ENCODE measurements at regions not wholly inside any gene's neighbourhood (a gene's known extent, or its start where the extent isn't known, plus 50 kb on each side); places are given as distances from the start of the nearest gene placed in this dataset.
"Not testable (repeated sequence)": the region's sequence is repeated elsewhere in the genome, so short reads cannot be mapped to it uniquely, and the experiment has no call there.

DNA sequence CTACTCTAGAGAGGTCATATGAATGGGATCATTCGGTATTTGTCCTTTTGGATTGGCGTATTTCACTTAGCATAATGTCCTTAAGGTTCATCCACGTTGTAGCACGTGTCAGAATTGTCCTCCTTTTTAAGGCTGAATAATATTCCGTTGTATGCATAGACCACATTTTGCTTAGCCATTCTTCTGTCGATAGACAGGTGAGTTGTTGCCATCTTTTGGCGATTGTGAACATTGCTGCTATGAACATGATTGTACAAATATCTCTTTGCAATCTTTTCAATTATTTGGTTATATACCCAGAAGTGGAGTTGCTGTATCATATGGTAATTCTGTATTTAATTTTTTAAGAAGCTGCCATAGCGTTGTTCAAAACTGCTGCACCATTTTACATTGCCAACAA, 52.4 kb upstream of the GOLGA8J start:
- H3K27me3 Mint-ChIP-seq, result peaks cover 27% of the 10 kb centered on the region
- H3K9me3 Mint-ChIP-seq, result peaks cover 3% of the 10 kb centered on the region
- no peak overlapping the region for H3K27ac Mint-ChIP-seq
- no peaks in the 10 kb centered on the region for H3K4me1 Mint-ChIP-seq (ENCODE audit: low read depth)
- H3K36me3 Mint-ChIP-seq (ENCODE audit: low read depth), result no peaks in the 10 kb centered on the region
- no peak for DNase-seq
- H3K4me3 Mint-ChIP-seq, result no peak overlapping the region

DNA sequence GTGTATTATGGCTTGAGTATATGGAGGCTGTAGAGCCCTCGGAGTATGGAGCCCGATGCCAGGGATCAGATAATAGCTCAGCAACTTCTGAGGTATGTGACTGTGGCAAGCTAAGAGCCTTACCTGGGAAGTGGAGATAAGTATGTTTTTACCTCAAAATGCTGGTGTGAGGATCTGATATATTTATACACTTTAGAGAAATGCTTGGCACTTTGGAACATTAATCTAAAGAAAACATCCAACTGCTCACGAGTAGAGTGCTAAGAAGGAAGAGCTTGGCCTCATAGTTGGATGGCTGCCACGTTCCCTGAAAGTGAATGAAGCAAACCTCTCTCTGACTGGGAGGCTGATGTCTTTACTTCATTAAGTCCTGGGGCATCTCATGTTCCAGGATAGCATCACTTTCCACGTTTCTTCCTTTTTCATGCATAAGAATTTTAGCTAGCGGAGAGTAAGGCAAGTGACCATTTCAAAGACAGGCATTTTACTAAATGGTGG, 58.9 kb upstream of the GOLGA8J start:
- no peak for DNase-seq
- Mint-ChIP-seq H3K4me3 (no peak overlapping the region), H3K36me3 (ENCODE audit: low read depth) (no peaks in the 10 kb centered on the region), H3K4me1 (ENCODE audit: low read depth) (no peaks in the 10 kb centered on the region), H3K27me3 (peaks cover 64% of the 10 kb centered on the region), H3K27ac (no peak overlapping the region), H3K9me3 (no peaks in the 10 kb centered on the region)

DNA sequence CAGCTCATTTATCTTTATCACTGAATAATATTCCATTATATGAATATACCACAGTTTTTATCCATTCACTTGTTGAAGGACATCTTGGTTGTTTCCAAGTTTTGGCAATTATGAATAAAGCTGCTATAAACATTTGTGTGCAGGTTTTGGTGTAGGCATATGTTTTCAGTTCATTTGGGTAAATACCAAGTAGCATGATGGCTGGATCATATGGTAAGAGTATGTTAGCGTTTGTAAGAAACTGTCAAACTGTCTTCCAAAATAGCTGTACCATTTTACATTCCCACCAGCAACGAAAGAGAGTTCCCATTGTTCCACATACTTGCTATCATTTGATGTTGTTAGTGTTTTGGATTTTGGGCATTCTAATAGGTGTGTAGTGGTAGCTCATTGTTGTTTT, 72.0 kb upstream of the GOLGA8J start:
- no peak for DNase-seq
- Mint-ChIP-seq H3K36me3 (ENCODE audit: low read depth) (no peaks in the 10 kb centered on the region), H3K27ac (no peak overlapping the region), H3K4me3 (no peak overlapping the region), H3K27me3 (peaks cover 8% of the 10 kb centered on the region), H3K9me3 (no peaks in the 10 kb centered on the region), H3K4me1 (ENCODE audit: low read depth) (no peaks in the 10 kb centered on the region)

DNA sequence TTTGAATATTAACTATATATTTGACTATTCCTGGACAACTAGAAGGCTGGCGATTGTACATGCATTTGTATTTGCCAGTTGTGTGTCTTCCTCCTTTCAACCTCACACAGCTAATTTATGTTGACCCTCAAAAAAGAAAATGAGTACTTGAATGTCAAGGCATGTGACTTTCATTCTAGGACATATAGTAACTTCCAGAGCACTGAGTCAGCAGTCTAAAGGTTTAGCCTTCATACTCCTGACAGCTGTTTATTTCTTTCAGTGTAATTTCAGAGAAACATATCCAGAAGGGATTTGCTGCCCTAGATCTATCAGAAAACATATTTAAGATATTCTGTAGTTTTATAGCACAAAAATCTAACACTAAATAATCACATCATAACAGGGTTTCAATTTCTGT, 74.6 kb upstream of the GOLGA8J start:
- DNase-seq, result no peak
- no peaks in the 10 kb centered on the region for H3K4me1 Mint-ChIP-seq (ENCODE audit: low read depth)
- H3K4me3 Mint-ChIP-seq, result no peak overlapping the region
- no peak overlapping the region for H3K27ac Mint-ChIP-seq
- no peaks in the 10 kb centered on the region for H3K36me3 Mint-ChIP-seq (ENCODE audit: low read depth)
- H3K9me3 Mint-ChIP-seq, result no peaks in the 10 kb centered on the region
- peaks cover 8% of the 10 kb centered on the region for H3K27me3 Mint-ChIP-seq

DNA sequence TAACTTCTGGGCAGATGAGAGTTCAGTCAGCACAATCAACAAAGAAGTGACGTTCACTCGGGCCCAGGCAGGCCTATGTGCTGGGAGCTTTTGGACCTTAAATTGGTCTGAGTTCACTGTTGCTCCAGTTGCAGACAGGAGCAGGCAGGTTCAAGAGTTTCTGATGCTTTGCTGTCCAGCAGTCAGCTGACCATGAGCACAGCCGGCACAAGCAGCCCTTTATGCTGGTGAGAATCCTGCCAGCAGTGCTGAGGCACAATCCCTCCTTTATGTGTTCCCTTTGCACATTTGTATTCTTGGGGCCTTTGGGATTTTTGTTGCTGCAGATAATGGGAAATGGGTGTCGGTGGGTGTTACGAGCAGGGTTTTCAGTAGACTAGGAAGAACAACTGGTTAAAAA, 81.2 kb upstream of the GOLGA8J start:
- Mint-ChIP-seq H3K27me3 (peaks cover 3% of the 10 kb centered on the region), H3K4me1 (ENCODE audit: low read depth) (no peaks in the 10 kb centered on the region), H3K36me3 (ENCODE audit: low read depth) (no peaks in the 10 kb centered on the region), H3K9me3 (no peaks in the 10 kb centered on the region), H3K27ac (no peak overlapping the region), H3K4me3 (no peak overlapping the region)
- no peak for DNase-seq

DNA sequence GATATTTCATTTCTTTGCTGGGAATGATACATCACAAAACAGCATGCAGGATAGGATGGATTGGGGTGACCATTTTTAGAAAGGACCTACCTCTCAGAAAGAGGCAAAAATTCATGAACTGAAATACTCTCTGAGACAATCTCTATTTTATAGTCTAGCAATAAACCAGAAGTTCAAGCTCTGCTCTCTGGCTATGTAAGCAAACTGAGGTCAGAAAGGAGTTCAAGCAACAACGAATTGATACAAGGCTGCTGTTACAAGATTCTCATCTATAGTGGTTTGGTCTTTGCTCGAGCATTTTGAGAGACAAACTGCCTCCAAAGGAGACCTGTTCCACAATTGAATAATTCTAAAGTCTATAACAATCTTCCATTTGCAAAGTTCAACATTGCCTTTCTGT, 84.7 kb upstream of the GOLGA8J start:
- H3K27me3 Mint-ChIP-seq, result peaks cover 10% of the 10 kb centered on the region
- H3K4me1 Mint-ChIP-seq (ENCODE audit: low read depth), result no peaks in the 10 kb centered on the region

DNA sequence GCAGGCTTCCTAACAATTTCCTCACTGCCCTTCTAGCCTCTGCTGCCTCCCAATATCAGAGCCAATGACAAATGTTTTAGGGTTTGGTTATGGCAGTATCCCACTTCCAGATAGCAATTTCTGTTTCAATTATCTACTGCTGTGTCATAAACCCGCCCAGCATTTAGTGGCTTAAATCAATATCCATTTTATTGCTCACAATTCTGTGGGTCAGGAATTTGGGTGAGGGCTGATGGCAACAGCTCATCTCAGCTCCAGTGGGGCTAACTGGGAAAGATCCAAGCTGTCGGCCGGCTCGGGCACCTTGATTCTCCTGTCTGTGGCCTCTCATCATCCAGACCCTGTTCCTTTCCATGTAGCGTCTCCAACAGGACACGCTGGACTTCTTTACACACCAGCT, 85.3 kb upstream of the GOLGA8J start:
- peaks cover 10% of the 10 kb centered on the region for H3K27me3 Mint-ChIP-seq
- no peaks in the 10 kb centered on the region for H3K9me3 Mint-ChIP-seq
- no peak overlapping the region for H3K4me3 Mint-ChIP-seq
- no peak for DNase-seq
- H3K4me1 Mint-ChIP-seq (ENCODE audit: low read depth), result no peaks in the 10 kb centered on the region
- H3K27ac Mint-ChIP-seq, result no peak overlapping the region
- H3K36me3 Mint-ChIP-seq (ENCODE audit: low read depth), result no peaks in the 10 kb centered on the region

More for the DNA sequence above, 84.7 kb upstream of the GOLGA8J start:
- H3K4me3 Mint-ChIP-seq, result no peak overlapping the region
- no peaks in the 10 kb centered on the region for H3K36me3 Mint-ChIP-seq (ENCODE audit: low read depth)
- H3K9me3 Mint-ChIP-seq, result no peaks in the 10 kb centered on the region
- H3K27ac Mint-ChIP-seq, result no peak overlapping the region
- DNase-seq, result no peak

DNA sequence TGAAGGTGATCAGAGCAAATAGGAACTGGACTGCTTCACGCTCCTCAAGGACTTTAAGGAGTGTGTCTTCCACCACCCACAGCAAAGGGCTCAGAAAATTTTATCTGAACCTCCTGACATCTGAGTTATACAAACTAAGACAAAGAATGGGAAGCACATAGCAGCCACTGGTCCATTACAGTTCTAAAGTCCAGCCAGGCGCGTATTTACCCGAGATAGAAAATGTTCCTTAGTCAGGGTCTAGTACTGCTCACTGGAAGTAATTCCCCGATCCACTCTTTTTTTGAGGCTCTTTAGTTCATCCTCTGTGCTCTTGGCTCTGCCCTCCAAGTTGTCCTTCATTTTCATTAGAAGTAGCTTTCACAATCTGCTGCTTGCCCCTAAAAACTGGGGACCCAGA, 88.5 kb upstream of the GOLGA8J start:
- H3K27ac Mint-ChIP-seq, result no peak overlapping the region
- H3K4me1 Mint-ChIP-seq (ENCODE audit: low read depth), result no peaks in the 10 kb centered on the region
- H3K9me3 Mint-ChIP-seq, result no peaks in the 10 kb centered on the region
- H3K4me3 Mint-ChIP-seq, result no peak overlapping the region
- peaks cover 12% of the 10 kb centered on the region for H3K27me3 Mint-ChIP-seq
- no peak for DNase-seq
- H3K36me3 Mint-ChIP-seq (ENCODE audit: low read depth), result no peaks in the 10 kb centered on the region

DNA sequence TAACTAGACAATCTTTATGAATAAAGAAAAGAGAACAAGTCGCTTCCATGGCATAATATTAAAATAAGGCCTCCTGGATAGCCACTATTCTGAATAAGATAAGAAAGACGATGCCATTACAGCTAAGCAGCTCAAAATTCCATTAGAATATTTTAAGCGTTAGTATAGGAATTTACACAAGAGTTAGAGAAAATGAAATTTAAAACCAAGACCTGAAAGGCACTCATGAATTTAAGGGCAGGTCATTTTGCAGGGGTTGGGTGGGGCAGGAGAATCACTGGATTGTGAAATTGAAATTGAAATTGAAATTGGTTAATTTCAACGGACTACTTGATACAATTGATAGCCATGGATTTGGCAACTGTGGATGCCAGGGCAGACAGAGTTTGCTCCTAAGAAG, 91.8 kb upstream of the GOLGA8J start:
- H3K4me1 Mint-ChIP-seq (ENCODE audit: low read depth), result no peaks in the 10 kb centered on the region

DNA sequence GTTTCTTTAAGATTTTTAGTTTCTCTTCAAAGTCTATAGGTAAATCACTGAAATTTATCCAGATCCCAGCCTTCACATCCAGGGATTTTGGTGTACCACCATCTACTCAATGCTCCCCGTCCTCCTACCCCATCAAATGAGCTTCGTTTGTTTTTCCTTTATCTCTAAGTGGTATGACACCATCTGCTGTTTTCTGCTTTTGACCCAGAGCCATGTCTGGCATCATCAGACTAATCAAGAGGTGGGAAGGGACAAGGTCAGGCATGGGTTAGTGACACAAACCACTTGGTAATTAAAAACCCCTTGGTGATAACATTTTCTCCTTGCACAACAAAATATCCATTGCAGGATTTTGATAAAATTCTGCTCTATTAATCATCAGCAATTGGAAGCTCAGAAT, 92.7 kb upstream of the GOLGA8J start:
- Mint-ChIP-seq H3K4me1 (ENCODE audit: low read depth) (no peaks in the 10 kb centered on the region), H3K9me3 (no peaks in the 10 kb centered on the region), H3K27ac (no peak overlapping the region), H3K4me3 (no peak overlapping the region), H3K36me3 (ENCODE audit: low read depth) (no peaks in the 10 kb centered on the region), H3K27me3 (peaks cover 14% of the 10 kb centered on the region)
- DNase-seq, result no peak

More for the DNA sequence above, 91.8 kb upstream of the GOLGA8J start:
- no peak for DNase-seq
- H3K27me3 Mint-ChIP-seq, result peaks cover 14% of the 10 kb centered on the region
- no peak overlapping the region for H3K4me3 Mint-ChIP-seq
- no peak overlapping the region for H3K27ac Mint-ChIP-seq
- H3K9me3 Mint-ChIP-seq, result no peaks in the 10 kb centered on the region
- no peaks in the 10 kb centered on the region for H3K36me3 Mint-ChIP-seq (ENCODE audit: low read depth)

DNA sequence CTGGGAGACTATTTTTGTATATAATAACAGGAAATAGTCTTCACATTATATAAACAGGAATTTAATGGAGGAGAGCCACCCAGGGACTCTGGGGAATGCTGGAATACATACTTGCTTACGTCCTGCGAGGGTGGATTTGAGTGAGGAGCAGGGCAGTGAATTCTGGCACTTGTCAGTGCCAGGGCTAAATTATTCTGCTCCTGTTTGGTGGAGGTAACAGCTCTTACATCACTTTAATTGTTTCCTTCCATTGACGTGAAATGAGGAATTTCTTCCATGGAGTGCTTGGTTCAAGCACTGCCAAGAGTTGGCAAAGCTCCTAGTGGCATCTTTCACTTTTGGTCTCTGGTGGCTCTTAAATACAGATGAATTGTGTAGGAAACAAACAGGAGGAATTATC, 94.1 kb upstream of the GOLGA8J start:
- no peaks in the 10 kb centered on the region for H3K4me1 Mint-ChIP-seq (ENCODE audit: low read depth)
- DNase-seq, result no peak

DNA sequence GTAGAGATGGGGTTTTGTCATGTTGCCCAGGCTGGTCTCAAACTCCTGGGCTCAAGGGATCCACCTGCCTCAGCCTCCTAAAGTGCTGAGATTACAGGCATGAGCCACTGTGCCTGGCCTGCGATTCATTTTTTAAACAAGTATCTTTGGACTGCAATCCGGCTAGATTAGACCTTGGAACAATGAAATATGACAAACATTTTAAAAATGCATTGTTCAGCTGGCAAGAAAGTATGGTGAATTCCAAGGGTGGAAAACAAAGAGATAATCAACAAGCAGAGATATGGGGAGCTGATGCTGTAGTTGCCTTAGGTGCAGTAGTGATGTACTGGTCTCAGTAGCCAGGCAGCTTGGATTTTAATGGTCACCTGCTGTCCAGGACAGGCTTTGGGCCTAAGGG, 95.8 kb upstream of the GOLGA8J start:
- no peaks in the 10 kb centered on the region for H3K36me3 Mint-ChIP-seq (ENCODE audit: low read depth)
- no peaks in the 10 kb centered on the region for H3K4me1 Mint-ChIP-seq (ENCODE audit: low read depth)
- H3K27me3 Mint-ChIP-seq, result peaks cover 9% of the 10 kb centered on the region
- DNase-seq, result no peak
- no peaks in the 10 kb centered on the region for H3K9me3 Mint-ChIP-seq
- no peak overlapping the region for H3K27ac Mint-ChIP-seq
- no peak overlapping the region for H3K4me3 Mint-ChIP-seq

More for the DNA sequence above, 94.1 kb upstream of the GOLGA8J start:
- no peaks in the 10 kb centered on the region for H3K9me3 Mint-ChIP-seq
- H3K27ac Mint-ChIP-seq, result no peak overlapping the region
- no peaks in the 10 kb centered on the region for H3K36me3 Mint-ChIP-seq (ENCODE audit: low read depth)
- peaks cover 8% of the 10 kb centered on the region for H3K27me3 Mint-ChIP-seq
- no peak overlapping the region for H3K4me3 Mint-ChIP-seq

DNA sequence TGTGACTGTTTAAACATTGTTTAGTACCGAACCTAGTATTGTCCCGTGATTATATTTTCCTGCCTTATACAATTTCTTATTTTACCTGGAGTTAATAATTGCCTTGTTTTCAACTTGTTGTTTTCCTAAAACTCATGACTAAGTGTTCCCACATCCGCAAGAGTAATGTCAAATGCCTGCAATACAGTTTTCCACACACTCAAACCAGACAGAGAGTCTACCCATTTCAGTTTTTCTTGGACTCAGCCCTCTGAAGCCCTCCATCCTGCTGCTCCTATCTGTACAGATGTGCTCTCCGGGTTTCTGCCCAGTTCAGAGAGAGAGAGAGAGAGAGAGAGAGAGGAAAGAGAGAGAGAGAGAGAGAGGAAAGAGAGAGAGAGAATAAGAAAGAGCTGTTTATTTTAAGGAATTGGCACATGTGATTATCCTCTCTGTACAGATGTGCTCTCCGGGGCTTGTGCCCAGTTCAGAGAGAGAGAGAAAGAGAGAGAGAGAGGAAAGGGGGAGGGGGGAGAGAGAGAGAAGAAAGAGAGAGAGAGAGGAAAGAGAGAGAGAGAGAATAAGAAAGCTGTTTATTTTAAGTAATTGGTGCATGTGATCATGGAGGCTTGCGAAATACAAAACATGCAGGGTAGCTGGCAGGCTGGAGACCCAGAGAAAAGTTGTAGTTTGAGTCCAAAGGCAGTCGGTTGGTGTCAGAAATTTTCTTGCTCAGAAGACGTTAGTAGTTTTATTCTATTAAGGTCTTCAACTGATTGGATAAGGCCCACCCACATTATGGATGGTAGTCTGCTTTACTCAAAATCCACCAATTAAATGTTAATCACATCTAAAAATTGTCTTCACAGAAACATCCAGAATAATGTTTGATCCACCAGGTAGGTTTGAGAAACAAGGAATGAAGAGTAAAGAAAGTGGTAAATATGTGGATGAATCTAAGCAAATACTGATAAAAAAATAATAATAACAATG, 104.1 kb upstream of the GOLGA8J start:
- DNase-seq, result no peak
- no peaks in the 10 kb centered on the region for H3K4me1 Mint-ChIP-seq (ENCODE audit: low read depth)
- no peak overlapping the region for H3K27ac Mint-ChIP-seq
- peaks cover 20% of the 10 kb centered on the region for H3K27me3 Mint-ChIP-seq
- H3K4me3 Mint-ChIP-seq, result no peak overlapping the region
- no peaks in the 10 kb centered on the region for H3K9me3 Mint-ChIP-seq
- no peaks in the 10 kb centered on the region for H3K36me3 Mint-ChIP-seq (ENCODE audit: low read depth)

DNA sequence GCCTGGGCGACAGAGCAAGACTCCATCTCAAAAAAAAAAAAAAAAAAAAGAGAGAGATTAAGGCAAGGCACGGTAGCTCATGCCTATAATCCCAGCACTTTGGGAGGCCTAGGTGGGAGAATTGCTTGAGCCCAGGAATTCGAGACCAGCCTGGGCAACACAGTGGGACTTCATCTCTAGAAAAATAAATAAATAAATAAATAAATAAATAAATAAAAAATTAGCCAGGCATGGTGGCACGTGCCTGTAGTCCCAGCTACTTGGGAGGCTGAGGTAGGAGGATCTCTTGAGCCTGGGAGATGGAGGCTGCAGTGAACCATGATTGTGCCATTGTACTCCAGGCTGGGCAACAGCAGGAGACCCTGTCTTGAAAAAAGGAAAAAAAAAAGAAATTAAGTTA, 108.7 kb upstream of the GOLGA8J start:
- H3K4me1 Mint-ChIP-seq (ENCODE audit: low read depth); DNase-seq; H3K9me3 Mint-ChIP-seq; H3K4me3 Mint-ChIP-seq; H3K36me3 Mint-ChIP-seq (ENCODE audit: low read depth); H3K27ac Mint-ChIP-seq: not testable (repeated sequence)
- H3K27me3 Mint-ChIP-seq, result peaks cover 55% of the 10 kb centered on the region

DNA sequence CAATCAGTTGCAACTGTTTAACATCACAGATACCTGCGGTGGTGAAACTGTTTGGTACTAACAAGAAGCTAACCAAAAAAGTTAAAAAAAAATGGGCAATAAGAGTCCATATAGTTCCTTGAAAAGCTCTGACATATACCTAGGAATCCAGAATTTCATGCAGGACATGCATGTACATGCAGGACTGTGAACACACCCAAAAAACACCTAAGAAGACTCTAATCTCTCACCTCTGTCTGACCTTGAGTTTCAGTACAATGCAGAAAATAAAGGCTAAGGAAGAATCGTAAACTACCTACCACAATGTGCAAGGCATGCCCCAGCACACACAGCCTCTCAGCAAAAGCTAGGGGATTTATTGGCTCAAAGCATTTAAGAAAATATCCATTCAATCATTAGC, 110.7 kb upstream of the GOLGA8J start:
- H3K9me3 Mint-ChIP-seq, result no peaks in the 10 kb centered on the region
- peaks cover 55% of the 10 kb centered on the region for H3K27me3 Mint-ChIP-seq
- no peaks in the 10 kb centered on the region for H3K36me3 Mint-ChIP-seq (ENCODE audit: low read depth)
- no peak overlapping the region for H3K27ac Mint-ChIP-seq
- H3K4me3 Mint-ChIP-seq, result no peak overlapping the region
- no peak for DNase-seq
- peaks cover 2% of the 10 kb centered on the region for H3K4me1 Mint-ChIP-seq (ENCODE audit: low read depth)

Measured in activated T-cell treated with anti-CD3 and anti-CD28 coated beads, Interleukin-2, amount 50 U/mL, for 24 hours (primary cell).